ENCODE measurements at regions not wholly inside any gene's neighbourhood (a gene's known extent, or its start where the extent isn't known, plus 50 kb on each side); places are given as distances from the start of the nearest gene placed in this dataset.

GRCh38 chr15:47857776-47858167 lies 140.5 kb downstream of the SEMA6D start:
- H3K27me3 Mint-ChIP-seq: no peaks in the 10 kb centered on the region
- H3K27ac Mint-ChIP-seq: no peak overlapping the region
- H3K4me1 Mint-ChIP-seq (ENCODE audit: unreplicated experiment): peaks cover 23% of the 10 kb centered on the region

GRCh38 chr15:47861111-47861903 lies 144.0 kb downstream of the SEMA6D start:
- Mint-ChIP-seq H3K4me1 (ENCODE audit: unreplicated experiment) (peaks cover 23% of the 10 kb centered on the region), H3K27me3 (no peaks in the 10 kb centered on the region), H3K4me3 (no peak overlapping the region), H3K27ac (no peak overlapping the region), H3K36me3 (no peaks in the 10 kb centered on the region), H3K9me3 (no peaks in the 10 kb centered on the region)
- no peak for TF ChIP-seq CTCF (conservative IDR thresholded peaks at IDR 0.05)
- DNase-seq (ENCODE audit: extremely low spot score, unreplicated experiment): no peak

More at GRCh38 chr15:47857776-47858167, 140.5 kb downstream of the SEMA6D start:
- no peak for DNase-seq (ENCODE audit: extremely low spot score, unreplicated experiment)
- no peaks in the 10 kb centered on the region for H3K9me3 Mint-ChIP-seq
- no peaks in the 10 kb centered on the region for H3K36me3 Mint-ChIP-seq
- TF ChIP-seq CTCF (conservative IDR thresholded peaks at IDR 0.05): no peak
- H3K4me3 Mint-ChIP-seq: no peak overlapping the region

GRCh38 chr15:47862402-47862801 lies 145.1 kb downstream of the SEMA6D start:
- H3K27me3 Mint-ChIP-seq: no peaks in the 10 kb centered on the region
- no peak for DNase-seq (ENCODE audit: extremely low spot score, unreplicated experiment)
- no peak overlapping the region for H3K4me3 Mint-ChIP-seq
- no peaks in the 10 kb centered on the region for H3K36me3 Mint-ChIP-seq
- no peak for TF ChIP-seq CTCF (conservative IDR thresholded peaks at IDR 0.05)
- H3K4me1 Mint-ChIP-seq (ENCODE audit: unreplicated experiment): peaks cover 15% of the 10 kb centered on the region
- no peaks in the 10 kb centered on the region for H3K9me3 Mint-ChIP-seq
- no peak overlapping the region for H3K27ac Mint-ChIP-seq

- H3K4me1 Mint-ChIP-seq (ENCODE audit: unreplicated experiment): peaks cover 5% of the 10 kb centered on the region
- no peak overlapping the region for H3K4me3 Mint-ChIP-seq
- no peak overlapping the region for H3K27ac Mint-ChIP-seq
- no peaks in the 10 kb centered on the region for H3K36me3 Mint-ChIP-seq
- peaks cover 4% of the 10 kb centered on the region for H3K9me3 Mint-ChIP-seq
- no peak for DNase-seq (ENCODE audit: extremely low spot score, unreplicated experiment)
- H3K27me3 Mint-ChIP-seq: no peaks in the 10 kb centered on the region
- no peak for TF ChIP-seq CTCF (conservative IDR thresholded peaks at IDR 0.05)
Measured at GRCh38 chr15:47866446-47866845, 149.1 kb downstream of the SEMA6D start.

GRCh38 chr15:47870300-47870955 lies 153.1 kb downstream of the SEMA6D start:
- Mint-ChIP-seq H3K27me3 (no peaks in the 10 kb centered on the region), H3K27ac (no peak overlapping the region), H3K4me1 (ENCODE audit: unreplicated experiment) (peaks cover 9% of the 10 kb centered on the region), H3K36me3 (no peaks in the 10 kb centered on the region), H3K9me3 (peaks cover 4% of the 10 kb centered on the region), H3K4me3 (no peak overlapping the region)
- no peak for TF ChIP-seq CTCF (conservative IDR thresholded peaks at IDR 0.05)
- DNase-seq (ENCODE audit: extremely low spot score, unreplicated experiment): no peak

All from type B pancreatic cell (in vitro differentiated cells).